H1 (cell line): ENCODE measurements at regions not wholly inside any gene's neighbourhood (a gene's known extent, or its start where the extent isn't known, plus 50 kb on each side); places are given as distances from the start of the nearest gene placed in this dataset.

Experiments
- CTCF ChIA-PET: fragments of 300-600 bp; sonication (Branson Sonifier 250); formaldehyde crosslinking; loops from one replicate; lab custom pipeline; 2021; ENCODE audit not compliant: partially characterized antibody; lab: Charles Lee
- POLR2A ChIA-PET: fragments of 300-600 bp; sonication (Branson Sonifier 250); formaldehyde crosslinking; loops from one replicate; lab custom pipeline; 2021; ENCODE audit warnings: inconsistent platforms; ENCODE audit not compliant: partially characterized antibody; lab: Charles Lee
- DNase-seq, 2 experiments: peaks; one replicate each; pipeline versions ENCODE4 v3.0.0 to v3.0.0-alpha.2; 2010 to 2022; ENCODE audit warnings: low spot score in 2 of 2, low read depth in 1 of 2, mixed read lengths in 1 of 2
- FAIRE-seq: peaks from 2 replicates; lab custom pipeline; 2011; peaks lifted over from hg19 to GRCh38; lab: Jason Lieb, UNC
- H2AFZ ChIP-seq: 2 replicates; pipeline ENCODE4 v1.8.1; 2012; ENCODE audit warnings: low read length, inconsistent platforms
- H2AK5ac ChIP-seq: 2 replicates; pipeline ENCODE4 v1.6.1; 2013; ENCODE audit warnings: low read depth, low read length
- H2BK120ac ChIP-seq: replicated peaks from 2 replicates; pipeline ENCODE3; 2013; ENCODE audit warnings: low read depth, low read length, inconsistent platforms
- H2BK12ac ChIP-seq: 2 replicates; pipeline ENCODE4 v1.6.1; 2013; ENCODE audit warnings: low read depth, low read length
- H2BK15ac ChIP-seq: 2 replicates; pipeline ENCODE4 v1.6.1; 2013; ENCODE audit warnings: low read length
- H2BK20ac ChIP-seq: 2 replicates; pipeline ENCODE4 v1.6.1; 2013; ENCODE audit warnings: low read length
- H2BK5ac ChIP-seq: 2 replicates; pipeline ENCODE4 v1.6.1; 2013; ENCODE audit warnings: low read depth, low read length
- H3K14ac ChIP-seq: 2 replicates; pipeline ENCODE4 v1.6.1; 2013; ENCODE audit warnings: inconsistent platforms; ENCODE audit not compliant: insufficient read length
- H3K18ac ChIP-seq: 2 replicates; pipeline ENCODE4 v1.6.1; 2013; ENCODE audit warnings: low read length; ENCODE audit errors: extremely low read depth
- H3K23ac ChIP-seq: 2 replicates; pipeline ENCODE4 v1.6.1; 2013; ENCODE audit warnings: inconsistent platforms; ENCODE audit not compliant: insufficient read length
- H3K23me2 ChIP-seq: 2 replicates; pipeline ENCODE4 v1.6.1; 2013; ENCODE audit warnings: low read depth, low read length
- H3K27ac ChIP-seq: 2 replicates; pipeline ENCODE4 v1.6.1; 2011; ENCODE audit warnings: low read depth, low read length, inconsistent platforms
- H3K27me3 ChIP-seq, 4 experiments: replicated peaks in 1 of 4; 1 replicate in 1 of 4; 2 replicates in 3 of 4; pipeline versions ENCODE4 v1.6.1 to v1.8.1; 2011 to 2013; ENCODE audit warnings: low read length in 3 of 4, mild to moderate bottlenecking in 3 of 4, inconsistent platforms in 2 of 4, mixed read lengths in 2 of 4, moderate library complexity in 1 of 4; ENCODE audit not compliant: control insufficient read depth in 3 of 4, insufficient read depth in 3 of 4; ENCODE audit errors: extremely low read depth in 1 of 4
- H3K36me3 ChIP-seq, 4 experiments: 2 replicates each; pipeline versions ENCODE4 v1.6.1 to v1.8.1; 2011 to 2013; ENCODE audit warnings: mild to moderate bottlenecking in 4 of 4, low read length in 3 of 4, moderate library complexity in 2 of 4, control low read depth in 1 of 4, inconsistent platforms in 1 of 4; ENCODE audit not compliant: insufficient read depth in 4 of 4, control insufficient read depth in 2 of 4
- H3K4ac ChIP-seq: replicated peaks from 2 replicates; pipeline ENCODE3; 2013; ENCODE audit warnings: low read length, low read depth, mixed read lengths, inconsistent platforms; ENCODE audit not compliant: insufficient read length
- H3K4me1 ChIP-seq, 4 experiments: replicated peaks in 1 of 4; 1 replicate in 1 of 4; 2 replicates in 3 of 4; pipeline versions ENCODE4 v1.6.1 to v1.8.1; 2011 to 2013; ENCODE audit warnings: low read length in 3 of 4, inconsistent platforms in 2 of 4, mixed read lengths in 1 of 4; ENCODE audit not compliant: insufficient read depth in 4 of 4, control insufficient read depth in 3 of 4
- H3K4me2 ChIP-seq, 2 experiments: 2 replicates each; pipeline versions ENCODE4 v1.6.1 to v1.8.1; 2011 to 2013; ENCODE audit warnings: low read depth in 2 of 2, low read length in 2 of 2, control low read depth in 1 of 2, inconsistent platforms in 1 of 2, mild to moderate bottlenecking in 1 of 2; ENCODE audit not compliant: insufficient read depth in 1 of 2
- H3K4me3 ChIP-seq, 4 experiments: fragments of 200-600, 300-600 bp in 1 of 4; sonication (generic), shearing (Covaris generic), sonication (Bioruptor Twin) in 1 of 4; 2 replicates each; pipeline versions ENCODE4 v1.5.1 to v1.8.1; 2011 to 2016; ENCODE audit warnings: low read length in 4 of 4, low read depth in 3 of 4, control low read depth in 2 of 4, inconsistent platforms in 2 of 4, mild to moderate bottlenecking in 2 of 4, mixed read lengths in 1 of 4, moderate library complexity in 1 of 4; ENCODE audit not compliant: insufficient read depth in 2 of 4; ENCODE audit errors: extremely low read depth in 1 of 4
- H3K56ac ChIP-seq: replicated peaks from 2 replicates; pipeline ENCODE3; 2013; ENCODE audit warnings: low read depth, mild to moderate bottlenecking, mixed read lengths, low read length, inconsistent platforms; ENCODE audit not compliant: insufficient read length
- H3K79me1 ChIP-seq: 2 replicates; pipeline ENCODE4 v1.6.1; 2013; ENCODE audit warnings: low read depth, low read length, control low read depth
- H3K79me2 ChIP-seq, 2 experiments: 2 replicates each; pipeline versions ENCODE4 v1.6.1 to v1.8.1; 2012 to 2013; ENCODE audit warnings: low read length in 2 of 2, mild to moderate bottlenecking in 2 of 2, inconsistent platforms in 1 of 2; ENCODE audit not compliant: insufficient read depth in 2 of 2, control insufficient read depth in 1 of 2
- H3K9ac ChIP-seq, 4 experiments: replicated peaks in 1 of 4; 1 replicate in 1 of 4; 2 replicates in 3 of 4; pipeline versions ENCODE4 v1.6.1 to v1.8.1; 2011 to 2013; ENCODE audit warnings: low read depth in 3 of 4, low read length in 3 of 4, control low read depth in 2 of 4, mild to moderate bottlenecking in 2 of 4, moderate library complexity in 2 of 4, inconsistent platforms in 1 of 4; ENCODE audit errors: extremely low read depth in 1 of 4
- H3K9me3 ChIP-seq, 2 experiments: 2 replicates each; pipeline versions ENCODE4 v1.6.1 to v1.8.1; 2012 to 2013; ENCODE audit warnings: mild to moderate bottlenecking in 2 of 2, moderate library complexity in 2 of 2, control low read depth in 1 of 2, inconsistent platforms in 1 of 2, low read depth in 1 of 2, low read length in 1 of 2, mixed read lengths in 1 of 2; ENCODE audit not compliant: insufficient read depth in 2 of 2
- H4K20me1 ChIP-seq, 2 experiments: replicated peaks in 1 of 2; 2 replicates each; pipeline versions ENCODE3 to v1.8.1; 2011 to 2013; ENCODE audit warnings: inconsistent platforms in 2 of 2, low read length in 2 of 2, mild to moderate bottlenecking in 1 of 2; ENCODE audit not compliant: insufficient read depth in 2 of 2, control insufficient read depth in 1 of 2
- H4K5ac ChIP-seq: 2 replicates; pipeline ENCODE4 v1.6.1; 2013; ENCODE audit warnings: low read length, low read depth, mixed read lengths, inconsistent platforms; ENCODE audit not compliant: insufficient read length
- H4K8ac ChIP-seq: 2 replicates; pipeline ENCODE4 v1.8.0; 2013; ENCODE audit warnings: mild to moderate bottlenecking, moderate library complexity, low read length, inconsistent platforms; ENCODE audit not compliant: insufficient read depth; ENCODE audit errors: extremely low read depth
- H4K91ac ChIP-seq: replicated peaks from 2 replicates; pipeline ENCODE3; 2013; ENCODE audit warnings: low read length, mixed read lengths, inconsistent platforms; ENCODE audit not compliant: insufficient read length
- BACH1 ChIP-seq: IDR thresholded peaks from 2 replicates; pipeline ENCODE4 v1.6.1; 2012; ENCODE audit warnings: low read length, improper control_type of control experiment
- BRCA1 ChIP-seq: IDR thresholded peaks from 2 replicates; pipeline ENCODE4 v1.6.1; 2012; ENCODE audit warnings: low read depth, low read length, improper control_type of control experiment
- CREB1 ChIP-seq: IDR thresholded peaks from 2 replicates; pipeline ENCODE4 v1.6.1; 2012; ENCODE audit warnings: inconsistent platforms
- EP300 ChIP-seq, 2 experiments: IDR thresholded peaks; 1 replicate in 1 of 2; 2 replicates in 1 of 2; pipeline ENCODE4 v1.6.1; 2011 to 2012; ENCODE audit warnings: low read depth in 2 of 2, low read length in 2 of 2, mild to moderate bottlenecking in 2 of 2, borderline replicate concordance in 1 of 2, inconsistent platforms in 1 of 2, moderate library complexity in 1 of 2
- EZH2 ChIP-seq: fragments of 200-600 bp; sonication (generic); IDR thresholded peaks from 2 replicates; pipeline ENCODE4 v1.7.1; 2012; ENCODE audit warnings: low read depth, mild to moderate bottlenecking, moderate library complexity, low read length, inconsistent platforms; ENCODE audit not compliant: severe bottlenecking
- HDAC2 ChIP-seq, 2 experiments: fragments of 300-600 bp in 1 of 2; sonication (generic) in 1 of 2; IDR thresholded peaks; 2 replicates each; pipeline ENCODE4 v1.6.1; 2011 to 2012; ENCODE audit warnings: low read depth in 2 of 2, low read length in 2 of 2, mild to moderate bottlenecking in 2 of 2, moderate library complexity in 2 of 2, borderline replicate concordance in 1 of 2, inconsistent platforms in 1 of 2
- JUND ChIP-seq: IDR thresholded peaks from 2 replicates; pipeline ENCODE4 v1.6.1; 2011; ENCODE audit warnings: mild to moderate bottlenecking, improper control_type of control experiment, low read length
- KDM4A ChIP-seq: IDR thresholded peaks from one replicate; pipeline ENCODE4 v1.7.1; 2012; ENCODE audit warnings: low read depth, mild to moderate bottlenecking, moderate library complexity, low read length, inconsistent platforms; ENCODE audit not compliant: severe bottlenecking
- NANOG ChIP-seq: IDR thresholded peaks from 2 replicates; pipeline ENCODE4 v1.6.1; 2011; ENCODE audit warnings: low read length, low read depth, mild to moderate bottlenecking, inconsistent platforms; ENCODE audit not compliant: insufficient read depth, poor library complexity, severe bottlenecking
- POU5F1 ChIP-seq: IDR thresholded peaks from 2 replicates; pipeline ENCODE4 v1.6.1; 2011; ENCODE audit warnings: low read depth, mild to moderate bottlenecking, low read length, moderate library complexity
- RFX5 ChIP-seq: IDR thresholded peaks from 2 replicates; pipeline ENCODE4 v1.6.1; 2011; ENCODE audit warnings: low read depth, low read length, improper control_type of control experiment, borderline replicate concordance
- SAP30 ChIP-seq: fragments of 300-600 bp; sonication (generic); IDR thresholded peaks from 2 replicates; pipeline ENCODE4 v1.7.1; 2012; ENCODE audit warnings: low read length, moderate library complexity, mild to moderate bottlenecking, inconsistent platforms; ENCODE audit not compliant: insufficient read depth, insufficient replicate concordance
- SUZ12 ChIP-seq: fragments of 200-600 bp; sonication (generic); IDR thresholded peaks from 2 replicates; pipeline ENCODE4 v1.6.1; 2012; ENCODE audit warnings: mild to moderate bottlenecking, inconsistent platforms, low read length, moderate library complexity, mixed read lengths
- TCF12 ChIP-seq: IDR thresholded peaks from 2 replicates; pipeline ENCODE4 v1.6.1; 2011; ENCODE audit warnings: low read depth, mild to moderate bottlenecking, low read length
- WGBS, 2 experiments: shearing (Covaris generic) in 1 of 2; methylation state at CpG; one replicate each; pipeline versions ENCODE4 v1.1.6 to v1.1.7; 2013 to 2015; ENCODE audit warnings: low lambda C conversion rate in 2 of 2, mixed read lengths in 2 of 2, inconsistent platforms in 1 of 2, low coverage in 1 of 2, missing lambda C conversion rate in 1 of 2; ENCODE audit not compliant: insufficient replicate concordance in 2 of 2, insufficient coverage in 1 of 2, insufficient read length in 1 of 2; ENCODE audit errors: extremely low coverage in 1 of 2, missing lambda C conversion rate in 1 of 2; 5-methylcytosine and 5-hydroxymethylcytosine counted together

- no peak overlapping the region for H4K5ac ChIP-seq
- H2BK20ac ChIP-seq = no peak overlapping the region
- H4K91ac ChIP-seq = no peak overlapping the region
- H3K4me2 ChIP-seq = no peak overlapping the region
- no peaks in the 10 kb centered on the region for H3K27me3 ChIP-seq
- no peaks in the 10 kb centered on the region for H3K23me2 ChIP-seq
- no peak overlapping the region for H2AFZ ChIP-seq
- no peak overlapping the region for H3K18ac ChIP-seq
- ChIA-PET CTCF (interaction anchor here (0.8 to 1.4 kb wide), 3 partner anchors 10 to 56 kb away, joined by 3 to 5 read pairs (median 3); no protein-coding TSS in a partner anchor), POLR2A (no interaction called here)
- WGBS, 2 experiments = 89% methylated on average over 7 of the region's 7 CpGs; no CpG with 5 or more reads in 1 of the 2 experiments
- H3K79me1 ChIP-seq = no peaks in the 10 kb centered on the region
- H3K36me3 ChIP-seq = no peaks in the 10 kb centered on the region
- H3K9me3 ChIP-seq = no peaks in the 10 kb centered on the region
- no peak overlapping the region for H3K27ac ChIP-seq
- peaks cover 0 to 14% (median 10%) of the 10 kb centered on the region in 4 experiments; a peak in 6 of 7 replicates for H3K4me1 ChIP-seq
- H2BK120ac ChIP-seq = no peak overlapping the region
- no peak overlapping the region for H2AK5ac ChIP-seq
- no peaks in the 10 kb centered on the region for H3K79me2 ChIP-seq
- no peak overlapping the region for H3K14ac ChIP-seq
- FAIRE-seq (no peak), DNase-seq (no peak)
- no peak overlapping the region for H4K8ac ChIP-seq
- H3K23ac ChIP-seq = no peak overlapping the region
- no peak overlapping the region for H3K9ac ChIP-seq
- H3K4ac ChIP-seq = no peak overlapping the region
- H2BK12ac ChIP-seq = no peak overlapping the region
- H2BK15ac ChIP-seq = no peak overlapping the region
- no peaks in the 10 kb centered on the region for H4K20me1 ChIP-seq
- no peak overlapping the region for H3K56ac ChIP-seq
- no peak overlapping the region for H3K4me3 ChIP-seq
- no peak overlapping the region for H2BK5ac ChIP-seq
- no peak for TF ChIP-seq BRCA1
- TF ChIP-seq BACH1 = no peak
- no peak for TF ChIP-seq SUZ12
- no peak for TF ChIP-seq NANOG
- TF ChIP-seq TCF12 = no peak
- TF ChIP-seq JUND = no peak
- TF ChIP-seq EZH2 = no peak
- no peak for TF ChIP-seq KDM4A
- no peak for TF ChIP-seq RFX5
- TF ChIP-seq POU5F1 = no peak
- no peak for TF ChIP-seq HDAC2 (IDR thresholded peaks at IDR 0.05; ENCODE audit: borderline replicate concordance in 1 of 2, low read depth in 2 of 2, low read length in 2 of 2)
- TF ChIP-seq CREB1 = no peak
- no peak for TF ChIP-seq SAP30
- TF ChIP-seq EP300 (IDR thresholded peaks at IDR 0.05; ENCODE audit: borderline replicate concordance in 1 of 2, low read depth in 2 of 2, low read length in 2 of 2) = no peak
These were observed 144.8 kb downstream of the DMRTA2 start for GRCh38 chr1:50278410-50278809.
